ENCODE measurements at regions not wholly inside any gene's neighbourhood (a gene's known extent, or its start where the extent isn't known, plus 50 kb on each side); places are given as distances from the start of the nearest gene placed in this dataset.

DNA sequence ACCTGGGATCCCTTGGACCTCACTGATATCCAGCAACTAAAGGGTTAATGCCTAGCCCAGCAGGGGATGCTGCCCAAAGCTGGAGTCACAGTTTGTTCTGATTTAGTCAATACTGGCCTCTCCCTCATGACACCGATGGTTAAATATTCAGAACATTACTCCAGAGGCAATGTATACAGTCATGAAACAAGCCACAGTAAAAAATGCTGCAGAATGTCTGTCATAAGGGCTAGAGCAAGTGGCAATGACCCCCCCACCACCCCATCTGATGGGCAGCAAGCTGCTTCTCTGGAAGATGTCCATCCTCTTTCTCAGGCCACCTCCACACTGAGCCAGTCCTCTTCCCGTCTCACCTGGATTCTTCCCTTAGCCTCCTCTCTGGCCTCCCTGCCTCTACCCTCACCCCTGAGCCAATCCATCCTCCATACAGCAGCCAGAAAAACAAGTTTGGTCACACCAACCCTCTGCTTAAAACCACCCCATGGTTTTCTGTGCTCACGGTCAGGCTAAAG is 99.0 kb upstream of the KCNG1 start:
- no peak for DNase-seq

DNA sequence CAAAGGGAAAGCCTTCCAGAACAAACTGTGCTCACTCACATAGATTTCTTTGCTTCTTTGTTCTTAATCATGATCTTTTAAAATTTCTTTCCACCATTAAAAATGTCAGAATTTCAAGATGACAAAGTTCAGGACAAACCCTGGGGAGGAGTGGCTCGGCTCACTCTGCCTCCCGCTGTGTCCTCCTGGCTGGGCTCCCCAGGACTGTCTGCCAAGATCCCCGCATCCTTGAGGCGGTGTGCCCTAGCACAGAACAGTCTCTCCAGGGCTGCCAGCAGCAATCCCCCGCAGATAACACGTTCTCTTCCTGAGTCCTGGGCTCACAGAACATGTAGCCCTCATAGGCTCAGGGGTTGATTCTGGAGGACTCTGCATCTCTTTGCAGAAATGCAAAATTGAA is 98.4 kb upstream of the KCNG1 start:
- DNase-seq, result no peak

- no peak for DNase-seq
Measured at GRCh38 chr20:51120868-51121267, 98.0 kb upstream of the KCNG1 start.

DNA sequence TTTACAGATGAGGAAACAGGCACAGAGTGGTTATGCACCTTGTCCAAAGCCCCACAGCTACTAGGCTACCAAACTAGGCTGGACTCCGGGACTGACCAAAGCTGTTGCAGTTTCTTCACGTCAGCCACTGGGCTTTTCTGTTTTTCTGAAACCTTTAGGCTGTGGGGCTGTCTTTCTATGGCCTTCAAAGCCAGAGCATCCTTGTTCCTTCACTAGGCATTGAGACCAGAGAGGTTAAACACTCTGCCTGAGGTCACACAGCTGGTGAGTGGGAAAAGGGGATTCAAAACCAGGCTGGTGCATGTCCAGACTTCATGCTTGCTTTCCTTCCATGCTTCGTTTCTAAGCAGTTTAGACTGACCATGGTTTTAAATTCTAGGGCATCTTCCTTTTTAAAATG is 97.5 kb upstream of the KCNG1 start:
- no peak for DNase-seq

DNA sequence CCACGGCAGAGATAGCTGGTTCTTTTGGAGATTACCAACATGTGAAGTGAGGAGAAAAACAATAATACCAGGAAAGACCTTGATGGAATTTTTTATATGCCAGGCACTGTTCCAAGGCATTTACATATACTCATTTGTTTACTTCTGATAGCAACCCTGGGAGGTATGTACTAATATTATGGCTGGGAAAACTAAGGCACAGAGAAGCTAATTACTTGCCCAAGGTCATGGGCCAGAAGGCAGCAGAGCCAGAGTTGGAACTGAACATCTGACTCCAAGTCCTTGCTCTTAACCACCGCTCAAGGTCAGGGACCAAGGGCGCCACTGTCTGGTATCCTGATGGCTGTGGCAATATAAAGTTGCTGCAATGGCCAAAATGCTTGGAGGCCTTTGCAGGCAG is 97.0 kb upstream of the KCNG1 start:
- DNase-seq, result no peak

DNA sequence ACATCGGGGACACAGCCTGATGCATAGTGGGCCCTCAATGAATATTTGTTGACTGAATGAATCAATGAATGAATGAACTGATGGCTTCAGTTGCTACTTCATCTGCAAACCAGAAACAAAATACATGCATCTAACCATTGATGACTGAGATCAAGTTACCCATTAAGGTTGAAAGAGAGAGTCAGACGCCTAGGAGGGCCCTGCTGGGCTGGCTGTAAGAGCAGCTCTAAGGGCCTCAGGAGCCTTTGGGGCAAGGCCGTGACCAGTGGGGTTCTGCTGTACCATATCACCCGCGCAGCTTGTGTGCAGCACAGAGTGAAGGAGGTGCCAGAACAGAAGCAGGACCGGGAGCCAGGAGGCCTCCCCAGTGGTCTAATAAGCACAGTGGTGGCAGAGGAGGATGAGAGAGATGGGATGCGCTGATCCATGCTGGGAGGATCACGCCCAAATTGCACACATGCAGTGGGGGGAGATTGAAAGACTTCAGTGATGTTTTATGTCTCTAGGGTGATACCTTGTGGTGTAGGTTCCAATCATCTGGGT is 96.1 kb upstream of the KCNG1 start:
- DNase-seq, result no peak

DNA sequence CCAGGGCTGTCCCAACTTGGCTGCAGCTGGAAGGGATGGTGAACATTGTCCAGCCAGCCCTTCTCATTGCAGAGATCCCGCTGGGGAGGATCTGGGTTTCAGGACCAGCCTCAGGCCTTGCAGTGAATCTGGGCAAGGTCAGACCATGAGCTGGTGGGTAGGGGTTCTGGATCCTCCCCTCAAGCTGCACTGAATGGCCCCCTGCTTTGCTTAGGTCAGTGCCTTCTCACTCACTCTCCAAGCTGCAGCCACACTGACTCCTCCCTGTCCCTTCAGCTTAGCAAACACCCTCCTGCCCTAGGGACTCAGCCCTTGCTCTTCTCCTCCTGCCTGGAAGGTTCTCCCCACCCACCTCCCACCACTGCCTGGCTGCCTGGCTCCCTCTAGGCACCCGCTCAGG is 95.3 kb upstream of the KCNG1 start:
- DNase-seq, result no peak

DNA sequence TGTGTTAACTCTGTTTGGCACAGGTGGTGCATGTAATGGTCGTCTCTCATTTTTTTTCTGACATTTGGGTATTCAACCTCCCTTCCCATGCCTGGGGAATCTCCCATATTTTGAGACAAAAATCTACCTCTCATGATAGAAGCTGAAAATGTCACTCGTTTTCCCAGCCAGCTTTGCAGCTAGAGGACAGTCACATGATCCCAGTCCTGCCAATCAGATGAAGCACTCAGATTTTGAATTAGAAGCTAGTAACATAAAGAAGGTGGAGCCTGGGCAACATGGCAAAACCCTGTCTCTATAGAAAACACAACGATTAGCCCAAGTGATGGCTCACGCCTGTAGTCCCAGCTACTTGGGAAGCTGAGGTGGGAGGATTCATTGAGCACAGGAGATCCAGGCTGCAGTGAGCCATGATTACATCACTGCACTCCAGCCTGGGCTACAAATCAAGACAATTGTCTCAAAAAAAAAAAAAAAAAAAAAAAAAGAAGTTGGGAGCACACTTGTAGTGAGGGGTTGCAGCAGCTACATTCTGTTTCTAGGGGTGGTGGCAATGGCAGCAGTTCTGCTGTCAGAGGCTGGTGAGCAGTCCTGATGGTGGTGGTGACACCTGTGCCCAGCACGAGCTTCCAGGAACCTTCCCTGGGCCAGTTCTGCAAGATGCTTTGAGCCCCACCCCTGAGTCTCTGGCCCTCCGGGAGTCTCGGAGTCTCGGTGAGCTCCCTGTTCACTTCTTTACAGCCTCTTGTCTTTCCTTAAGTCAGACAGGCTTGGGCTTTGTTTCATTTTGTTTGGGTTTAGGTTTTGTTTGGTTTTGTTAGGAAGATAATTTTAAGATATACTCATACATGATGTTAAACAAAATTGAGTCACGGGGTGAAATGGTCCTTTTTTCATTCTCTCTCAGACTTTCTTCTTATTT is 94.1 kb upstream of the KCNG1 start:
- DNase-seq, result no peak

DNA sequence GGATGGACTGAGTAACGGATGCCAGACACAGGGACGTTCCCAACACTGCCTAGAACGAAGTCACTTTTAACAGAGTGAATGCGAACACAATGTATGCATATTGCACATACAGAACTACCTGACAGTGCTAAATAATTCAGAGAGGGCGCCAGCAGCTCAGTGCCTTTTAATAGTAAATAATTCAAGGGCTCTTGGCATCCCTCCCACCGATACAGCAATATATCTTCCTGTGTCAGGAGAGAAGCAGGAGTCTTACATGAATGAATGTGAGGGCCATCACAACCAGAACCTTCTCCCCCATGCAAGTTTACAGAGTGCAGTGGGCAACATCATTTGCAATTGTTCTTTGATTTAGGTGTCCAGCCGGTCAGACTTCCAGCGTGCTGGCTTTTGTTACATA is 88.4 kb upstream of the KCNG1 start:
- no peak for DNase-seq

GRCh38 chr20:51108638-51109363 is 85.9 kb upstream of the KCNG1 start:
- DNase-seq, result no peak

GRCh38 chr20:51106011-51106410 is 83.1 kb upstream of the KCNG1 start:
- no peak for DNase-seq

- DNase-seq, result no peak
Measured at GRCh38 chr20:51104960-51105920, 82.3 kb upstream of the KCNG1 start.

- no peak for DNase-seq
Measured at GRCh38 chr20:51100617-51101016, 77.7 kb upstream of the KCNG1 start.

DNA sequence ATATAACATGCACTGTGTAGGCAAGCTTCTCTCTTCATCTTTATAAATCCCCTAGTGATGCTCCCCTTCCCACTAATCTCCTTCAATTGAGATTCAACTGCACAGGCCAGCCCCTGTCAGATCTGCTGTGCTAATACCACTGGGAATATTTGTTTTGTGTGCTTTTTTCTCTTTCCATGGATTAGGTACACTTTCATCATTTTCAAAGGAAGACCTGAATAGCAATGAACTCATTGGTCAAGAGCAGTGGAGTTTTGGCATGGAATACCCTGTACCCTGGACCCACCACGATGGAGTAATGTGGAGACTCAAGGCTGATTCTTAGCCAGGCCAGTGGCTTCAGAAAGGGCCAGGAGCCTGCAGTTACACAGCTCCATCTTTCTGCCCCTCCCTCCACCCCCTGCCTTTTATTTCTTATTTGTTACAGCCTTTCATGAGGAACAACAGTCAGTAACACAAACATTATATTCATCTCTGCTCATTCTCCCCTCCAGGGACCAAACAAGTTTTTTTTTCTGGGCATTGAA is 75.4 kb upstream of the KCNG1 start:
- peak; percentile 20 for DNase-seq

GRCh38 chr20:51097351-51098120 is 74.6 kb upstream of the KCNG1 start:
- no peak for DNase-seq

GRCh38 chr20:51096582-51097267 is 73.8 kb upstream of the KCNG1 start:
- no peak for DNase-seq

DNA sequence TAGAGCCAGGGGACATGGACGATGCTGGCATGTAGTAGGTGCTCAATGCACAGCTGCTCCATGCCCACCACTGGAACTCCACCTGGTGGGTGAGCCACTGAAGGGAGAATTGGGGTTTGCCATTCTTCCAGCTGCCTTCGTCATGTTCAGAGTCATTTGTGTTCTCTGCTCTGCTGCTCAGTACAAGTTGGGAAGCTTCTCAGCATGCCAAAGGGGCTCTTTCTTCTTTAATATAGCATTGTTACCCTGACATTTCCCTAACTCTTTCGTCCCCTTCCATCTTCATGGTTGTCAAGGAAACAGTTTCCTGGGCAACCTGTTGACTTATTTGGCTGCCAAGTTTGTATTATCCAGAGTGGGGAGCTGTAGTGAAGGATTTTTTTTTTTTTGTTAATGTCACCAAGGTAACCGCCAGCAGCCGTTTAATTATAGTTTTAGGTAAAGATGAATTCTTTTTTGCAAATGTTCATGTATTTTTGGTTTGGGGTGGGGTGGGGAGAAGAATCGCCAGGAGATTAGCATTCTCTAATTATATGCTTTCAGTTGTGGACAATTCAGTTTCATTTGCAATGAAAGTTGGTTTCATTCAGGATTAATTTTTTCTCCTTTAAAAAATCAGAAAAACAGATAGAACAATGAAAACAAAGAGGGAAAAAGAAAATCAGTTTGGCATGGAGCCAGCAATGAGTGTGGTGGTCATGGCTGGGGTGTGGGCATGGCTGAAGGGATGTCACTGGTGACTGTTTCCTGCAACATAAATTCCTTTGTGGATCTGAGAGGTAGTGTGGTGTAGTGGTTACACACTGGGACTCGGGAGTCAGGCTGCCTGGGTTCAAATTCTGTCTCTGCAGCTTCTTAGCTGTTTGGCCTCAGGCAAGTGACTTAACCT is 73.0 kb upstream of the KCNG1 start:
- peak; percentile 17 for DNase-seq

DNA sequence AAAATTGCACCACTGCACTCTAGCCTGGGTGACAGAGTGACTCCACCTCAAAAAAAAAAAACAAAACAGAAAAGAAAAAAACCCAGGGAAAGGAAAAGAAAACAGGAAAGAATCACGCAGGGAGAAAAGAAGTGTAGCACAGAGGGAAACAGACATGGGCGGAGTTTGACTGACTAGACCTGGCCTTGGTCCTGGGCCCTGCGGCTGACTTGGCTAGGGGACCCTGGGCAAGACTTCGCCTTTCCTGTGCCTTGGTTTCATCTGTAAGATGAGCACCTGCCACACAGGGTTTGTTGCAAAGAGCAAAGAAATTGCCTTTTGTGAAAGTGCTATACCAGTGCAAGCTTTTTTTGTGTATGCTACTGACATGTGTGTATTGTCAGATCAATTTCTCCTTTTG is 71.3 kb upstream of the KCNG1 start:
- no peak for DNase-seq

- no peak for DNase-seq
Measured at GRCh38 chr20:51093240-51093763, 70.4 kb upstream of the KCNG1 start.

- DNase-seq, result no peak
Measured at GRCh38 chr20:51092338-51092737, 69.4 kb upstream of the KCNG1 start.
